ENCODE measurements at regions not wholly inside any gene's neighbourhood (a gene's known extent, or its start where the extent isn't known, plus 50 kb on each side); places are given as distances from the start of the nearest gene placed in this dataset.

GRCh38 chr13:74647211-74647610, 513.0 kb upstream of the KLF12 start:
- TF ChIP-seq RFX5 (IDR thresholded peaks at IDR 0.05; ENCODE audit: low read depth, low read length) (no peak), JUND (IDR thresholded peaks at IDR 0.05; ENCODE audit: borderline replicate concordance, low read depth, low read length) (no peak), JUND (tag; IDR thresholded peaks at IDR 0.05; ENCODE audit: borderline replicate concordance, low read depth, low read length) (no peak), GABPB1 (CRISPR knock-in tag; IDR thresholded peaks at IDR 0.05) (no peak), CHD2 (IDR thresholded peaks at IDR 0.05; ENCODE audit: low read depth, low read length) (no peak), ZNF561 (CRISPR knock-in tag; conservative IDR thresholded peaks at IDR 0.05) (no peak), RBBP5 (IDR thresholded peaks at IDR 0.05; ENCODE audit: borderline replicate concordance, insufficient read depth, low read length, poor library complexity, severe bottlenecking) (no peak), ZSCAN29 (IDR thresholded peaks at IDR 0.05) (no peak), TAF15 (IDR thresholded peaks at IDR 0.05; ENCODE audit: low read depth, low read length) (no peak), TGIF2 (CRISPR knock-in tag; IDR thresholded peaks at IDR 0.05) (no peak), POLR2A (conservative IDR thresholded peaks at IDR 0.05) (no peak), TRIM24 (IDR thresholded peaks at IDR 0.05) (no peak)
- TF ChIP-seq, protein P1, sequence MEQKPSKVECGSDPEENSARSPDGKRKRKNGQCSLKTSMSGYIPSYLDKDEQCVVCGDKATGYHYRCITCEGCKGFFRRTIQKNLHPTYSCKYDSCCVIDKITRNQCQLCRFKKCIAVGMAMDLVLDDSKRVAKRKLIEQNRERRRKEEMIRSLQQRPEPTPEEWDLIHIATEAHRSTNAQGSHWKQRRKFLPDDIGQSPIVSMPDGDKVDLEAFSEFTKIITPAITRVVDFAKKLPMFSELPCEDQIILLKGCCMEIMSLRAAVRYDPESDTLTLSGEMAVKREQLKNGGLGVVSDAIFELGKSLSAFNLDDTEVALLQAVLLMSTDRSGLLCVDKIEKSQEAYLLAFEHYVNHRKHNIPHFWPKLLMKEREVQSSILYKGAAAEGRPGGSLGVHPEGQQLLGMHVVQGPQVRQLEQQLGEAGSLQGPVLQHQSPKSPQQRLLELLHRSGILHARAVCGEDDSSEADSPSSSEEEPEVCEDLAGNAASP (IDR thresholded peaks at IDR 0.05), result no peak

All from K562 (cell line).